Breast epithelium (tissue), 3 donors: ENCODE measurements at regions not wholly inside any gene's neighbourhood (a gene's known extent, or its start where the extent isn't known, plus 50 kb on each side); places are given as distances from the start of the nearest gene placed in this dataset.
"Not testable (repeated sequence)": the region's sequence is repeated elsewhere in the genome, so short reads cannot be mapped to it uniquely, and the experiment has no call there.

ENCODE experiments used
- POLR2A ChIP-seq: fragments of 450-650 bp; IDR thresholded peaks from one replicate; pipeline ENCODE4 v1.6.1; 2016; ENCODE audit warnings: antibody characterized with exemption, mild to moderate bottlenecking, moderate library complexity
- TF ChIP-seq, protein P1 (sequence below), 3 donors: fragments of 450-650 bp; IDR thresholded peaks; one replicate each; pipeline ENCODE4 v1.5.1; 2016 to 2017; ENCODE audit warnings: antibody characterized with exemption in 3 of 3, mild to moderate bottlenecking in 3 of 3, moderate library complexity in 3 of 3

DNA sequence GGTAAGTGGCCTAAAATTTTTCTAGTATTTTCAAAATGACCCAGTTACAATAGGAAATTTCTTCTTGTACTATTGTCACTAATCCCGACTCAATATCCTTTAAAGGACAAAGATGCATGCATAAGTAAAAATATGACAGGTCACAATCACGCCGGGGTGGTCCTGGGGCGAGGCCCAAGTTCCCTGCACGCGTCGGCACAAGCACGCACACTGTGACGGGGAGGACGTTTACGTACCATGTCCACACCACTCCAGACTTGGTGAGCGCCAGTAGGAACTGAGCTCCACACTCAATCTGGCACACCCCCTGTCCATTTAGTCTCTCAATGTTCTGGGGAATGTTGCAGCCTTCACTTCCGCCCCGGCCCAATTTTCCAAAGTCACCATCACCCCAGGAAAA is 128.7 kb downstream of the GOLGA6L22 start:
- TF ChIP-seq, protein P1, sequence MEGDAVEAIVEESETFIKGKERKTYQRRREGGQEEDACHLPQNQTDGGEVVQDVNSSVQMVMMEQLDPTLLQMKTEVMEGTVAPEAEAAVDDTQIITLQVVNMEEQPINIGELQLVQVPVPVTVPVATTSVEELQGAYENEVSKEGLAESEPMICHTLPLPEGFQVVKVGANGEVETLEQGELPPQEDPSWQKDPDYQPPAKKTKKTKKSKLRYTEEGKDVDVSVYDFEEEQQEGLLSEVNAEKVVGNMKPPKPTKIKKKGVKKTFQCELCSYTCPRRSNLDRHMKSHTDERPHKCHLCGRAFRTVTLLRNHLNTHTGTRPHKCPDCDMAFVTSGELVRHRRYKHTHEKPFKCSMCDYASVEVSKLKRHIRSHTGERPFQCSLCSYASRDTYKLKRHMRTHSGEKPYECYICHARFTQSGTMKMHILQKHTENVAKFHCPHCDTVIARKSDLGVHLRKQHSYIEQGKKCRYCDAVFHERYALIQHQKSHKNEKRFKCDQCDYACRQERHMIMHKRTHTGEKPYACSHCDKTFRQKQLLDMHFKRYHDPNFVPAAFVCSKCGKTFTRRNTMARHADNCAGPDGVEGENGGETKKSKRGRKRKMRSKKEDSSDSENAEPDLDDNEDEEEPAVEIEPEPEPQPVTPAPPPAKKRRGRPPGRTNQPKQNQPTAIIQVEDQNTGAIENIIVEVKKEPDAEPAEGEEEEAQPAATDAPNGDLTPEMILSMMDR (IDR thresholded peaks at IDR 0.05), result not testable (repeated sequence)
- not testable (repeated sequence) for TF ChIP-seq POLR2A
